HCT116 (cell line): ENCODE measurements at regions not wholly inside any gene's neighbourhood (a gene's known extent, or its start where the extent isn't known, plus 50 kb on each side); places are given as distances from the start of the nearest gene placed in this dataset.

Experiments
- CEBPB ChIP-seq: IDR thresholded peaks from 2 replicates; pipeline ENCODE4 v1.6.1; 2012; ENCODE audit warnings: low read depth
- POLR2A ChIP-seq: IDR thresholded peaks from 2 replicates; pipeline ENCODE4 v1.7.0; 2011; ENCODE audit warnings: borderline replicate concordance; ENCODE audit not compliant: insufficient read depth, insufficient read length; ENCODE audit errors: extremely low read depth
- SRF ChIP-seq: IDR thresholded peaks from 2 replicates; pipeline ENCODE4 v1.6.1; 2012; ENCODE audit warnings: low read depth
- TF ChIP-seq, protein P1 (sequence below), 3 experiments: fragments of 200-600 bp in 1 of 3; sonication (generic) in 1 of 3; IDR thresholded peaks in 2 of 3; conservative IDR thresholded peaks in 1 of 3; 2 replicates each; pipeline ENCODE4 v1.5.1; 2012 to 2017; ENCODE audit warnings: low read depth in 2 of 3, low read length in 2 of 3, antibody characterized with exemption in 1 of 3, borderline replicate concordance in 1 of 3, control low read depth in 1 of 3, mild to moderate bottlenecking in 1 of 3, mixed read lengths in 1 of 3, mixed run types in 1 of 3, moderate library complexity in 1 of 3; ENCODE audit not compliant: insufficient read depth in 1 of 3

DNA sequence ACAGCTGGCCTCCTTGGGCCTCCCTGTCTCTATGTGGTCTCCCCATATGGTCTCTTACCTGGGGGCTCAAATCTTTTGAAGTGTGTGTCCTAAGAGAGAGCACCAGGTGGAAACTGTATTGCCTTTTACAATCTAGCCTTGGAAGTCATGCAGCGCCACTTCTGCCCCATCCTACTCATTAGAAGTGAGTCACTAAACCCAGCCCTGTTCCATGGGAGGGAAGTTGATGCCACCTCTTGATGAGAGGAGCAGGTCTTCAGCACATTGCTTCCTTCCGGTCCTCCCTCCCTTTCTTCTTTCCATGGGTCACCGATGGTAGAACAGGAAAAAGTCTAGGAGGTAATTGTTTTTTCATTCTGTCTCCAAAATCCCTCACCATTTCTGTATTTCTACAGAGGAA lies 156.3 kb downstream of the FOXA2 start:
- TF ChIP-seq, protein P1, sequence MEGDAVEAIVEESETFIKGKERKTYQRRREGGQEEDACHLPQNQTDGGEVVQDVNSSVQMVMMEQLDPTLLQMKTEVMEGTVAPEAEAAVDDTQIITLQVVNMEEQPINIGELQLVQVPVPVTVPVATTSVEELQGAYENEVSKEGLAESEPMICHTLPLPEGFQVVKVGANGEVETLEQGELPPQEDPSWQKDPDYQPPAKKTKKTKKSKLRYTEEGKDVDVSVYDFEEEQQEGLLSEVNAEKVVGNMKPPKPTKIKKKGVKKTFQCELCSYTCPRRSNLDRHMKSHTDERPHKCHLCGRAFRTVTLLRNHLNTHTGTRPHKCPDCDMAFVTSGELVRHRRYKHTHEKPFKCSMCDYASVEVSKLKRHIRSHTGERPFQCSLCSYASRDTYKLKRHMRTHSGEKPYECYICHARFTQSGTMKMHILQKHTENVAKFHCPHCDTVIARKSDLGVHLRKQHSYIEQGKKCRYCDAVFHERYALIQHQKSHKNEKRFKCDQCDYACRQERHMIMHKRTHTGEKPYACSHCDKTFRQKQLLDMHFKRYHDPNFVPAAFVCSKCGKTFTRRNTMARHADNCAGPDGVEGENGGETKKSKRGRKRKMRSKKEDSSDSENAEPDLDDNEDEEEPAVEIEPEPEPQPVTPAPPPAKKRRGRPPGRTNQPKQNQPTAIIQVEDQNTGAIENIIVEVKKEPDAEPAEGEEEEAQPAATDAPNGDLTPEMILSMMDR (IDR thresholded peaks at IDR 0.05 in 2 of 3, conservative IDR thresholded peaks at IDR 0.05 in 1 of 3; ENCODE audit: borderline replicate concordance in 1 of 3, insufficient read depth in 1 of 3, low read depth in 2 of 3, low read length in 2 of 3) = no peak
- TF ChIP-seq SRF = no peak
- no peak for TF ChIP-seq POLR2A
- no peak for TF ChIP-seq CEBPB
